ENCODE measurements at regions not wholly inside any gene's neighbourhood (a gene's known extent, or its start where the extent isn't known, plus 50 kb on each side); places are given as distances from the start of the nearest gene placed in this dataset.

- TF ChIP-seq POLR2A (IDR thresholded peaks at IDR 0.05; ENCODE audit: low read length): no peak
- TF ChIP-seq GATA1 (IDR thresholded peaks at IDR 0.05; ENCODE audit: low read depth, low read length): no peak
Observed at GRCh38 chr2:107374249-107374648, 452.4 kb upstream of the RGPD4 start.

Measured in erythroblast (primary cell).